CD4-positive, alpha-beta memory T cell (primary cell): ENCODE measurements at regions not wholly inside any gene's neighbourhood (a gene's known extent, or its start where the extent isn't known, plus 50 kb on each side); places are given as distances from the start of the nearest gene placed in this dataset.
A peak's percentile ranks its signal among the peaks of the same experiment; 100 is the strongest.

Experiments used
- CTCF ChIA-PET: fragments of 350-600 bp; sonication (Branson Sonifier 250); formaldehyde crosslinking; loops from one replicate; lab custom pipeline; 2021; ENCODE audit warnings: inconsistent platforms; ENCODE audit not compliant: partially characterized antibody; lab: Charles Lee
- POLR2A ChIA-PET: fragments of 350-600 bp; sonication (Branson Sonifier 250); formaldehyde crosslinking; loops from one replicate; lab custom pipeline; 2021; ENCODE audit not compliant: partially characterized antibody; lab: Charles Lee
- DNase-seq, 5 donors: peaks; one replicate each; pipeline versions ENCODE4 v3.0.0 to v3.0.0-alpha.2; 2020 to 2022; ENCODE audit warnings: mixed read lengths in 1 of 5
- H3K27ac ChIP-seq: one replicate; pipeline ENCODE4 v1.7.0; 2013; ENCODE audit warnings: low read depth, low read length
- H3K27me3 ChIP-seq: 2 replicates; pipeline ENCODE4 v1.7.0; 2013; ENCODE audit warnings: mild to moderate bottlenecking, low read length, moderate library complexity; ENCODE audit not compliant: insufficient read depth
- H3K36me3 ChIP-seq: 2 replicates; pipeline ENCODE4 v1.7.0; 2013; ENCODE audit warnings: mild to moderate bottlenecking, low read length, moderate library complexity; ENCODE audit not compliant: insufficient read depth
- H3K4me1 ChIP-seq: 2 replicates; pipeline ENCODE4 v1.7.0; 2013; ENCODE audit warnings: mild to moderate bottlenecking, low read length, moderate library complexity; ENCODE audit not compliant: insufficient read depth
- H3K4me3 ChIP-seq, 2 donors: one replicate each; pipeline ENCODE4 v1.7.0; 2013; ENCODE audit warnings: low read length in 2 of 2, mild to moderate bottlenecking in 1 of 2
- H3K9me3 ChIP-seq, 2 donors: one replicate each; pipeline ENCODE4 v1.7.0; 2013; ENCODE audit warnings: low read length in 2 of 2, control low read depth in 1 of 2; ENCODE audit not compliant: control insufficient read depth in 1 of 2
- H3K27ac Mint-ChIP-seq, 7 donors: one replicate each; pipeline ENCODE4 v1.8.0; 2020 to 2021; ENCODE audit warnings: mixed read lengths in 7 of 7, mild to moderate bottlenecking in 6 of 7, inconsistent platforms in 3 of 7, moderate library complexity in 3 of 7
- H3K27me3 Mint-ChIP-seq, 2 donors: one replicate each; pipeline ENCODE4 v1.8.0; 2020 to 2021; ENCODE audit warnings: mixed read lengths in 2 of 2
- H3K36me3 Mint-ChIP-seq, 2 donors: one replicate each; pipeline ENCODE4 v1.8.0; 2020 to 2021; ENCODE audit warnings: mixed read lengths in 2 of 2, inconsistent platforms in 1 of 2, mild to moderate bottlenecking in 1 of 2
- H3K4me1 Mint-ChIP-seq, 4 donors: one replicate each; pipeline ENCODE4 v1.8.0; 2020 to 2021; ENCODE audit warnings: mixed read lengths in 4 of 4, mild to moderate bottlenecking in 1 of 4
- H3K4me3 Mint-ChIP-seq, 8 donors: one replicate each; pipeline ENCODE4 v1.8.0; 2020 to 2021; ENCODE audit warnings: mixed read lengths in 8 of 8, mild to moderate bottlenecking in 7 of 8, moderate library complexity in 6 of 8, inconsistent platforms in 3 of 8
- H3K9me3 Mint-ChIP-seq, 8 donors: one replicate each; pipeline ENCODE4 v1.8.0; 2020 to 2021; ENCODE audit warnings: mixed read lengths in 8 of 8, mild to moderate bottlenecking in 5 of 8, inconsistent platforms in 3 of 8, moderate library complexity in 1 of 8
- intact Hi-C: fragments of 100-400 bp; cut with micrococcal nuclease; formaldehyde crosslinking; loops from one replicate; pipeline ENCODE4 v1.15.1; 2023

DNA sequence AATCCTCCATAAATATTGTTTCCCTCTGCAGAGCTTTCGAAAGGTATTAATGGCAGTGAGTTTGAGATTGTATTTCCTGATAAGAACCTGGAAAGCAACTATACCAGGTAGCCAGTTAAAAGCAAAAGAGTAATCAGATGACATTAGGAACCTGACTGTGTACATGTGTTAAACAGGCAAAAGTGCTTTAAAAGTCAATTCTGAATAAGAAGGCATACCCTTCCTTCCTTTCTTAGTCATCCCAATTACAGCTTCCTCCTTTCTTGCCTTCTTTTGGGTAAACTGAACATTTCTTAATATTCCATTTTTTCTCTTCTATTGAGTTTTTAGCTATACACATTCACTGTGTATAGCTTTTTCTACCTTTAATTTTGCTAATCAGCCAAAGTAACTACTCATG is 144.7 kb downstream of the ZNF281 start:
- no peak overlapping the region for H3K27ac ChIP-seq
- H3K4me1 Mint-ChIP-seq: peaks cover 0 to 4% (median 0%) of the 10 kb centered on the region in 4 donors
- no peak overlapping the region for H3K27ac Mint-ChIP-seq
- no peak overlapping the region for H3K4me3 Mint-ChIP-seq
- peaks cover 0 to 2% (median 0%) of the 10 kb centered on the region in 8 donors for H3K9me3 Mint-ChIP-seq
- no peaks in the 10 kb centered on the region for H3K36me3 Mint-ChIP-seq
- H3K9me3 ChIP-seq: no peaks in the 10 kb centered on the region
- no peaks in the 10 kb centered on the region for H3K4me1 ChIP-seq
- intact Hi-C loops: no loop called here
- CTCF ChIA-PET: interaction anchor here (0.8 to 1.4 kb wide), 3 partner anchors 10 to 126 kb away, joined by 3 to 4 read pairs (median 4); no protein-coding TSS in a partner anchor
- H3K27me3 Mint-ChIP-seq: peaks cover 0 to 6% of the 10 kb centered on the region in 2 donors
- H3K4me3 ChIP-seq: no peak overlapping the region
- H3K36me3 ChIP-seq: no peaks in the 10 kb centered on the region
- H3K27me3 ChIP-seq: no peaks in the 10 kb centered on the region
- no peak for DNase-seq
- POLR2A ChIA-PET: no interaction called here

DNA sequence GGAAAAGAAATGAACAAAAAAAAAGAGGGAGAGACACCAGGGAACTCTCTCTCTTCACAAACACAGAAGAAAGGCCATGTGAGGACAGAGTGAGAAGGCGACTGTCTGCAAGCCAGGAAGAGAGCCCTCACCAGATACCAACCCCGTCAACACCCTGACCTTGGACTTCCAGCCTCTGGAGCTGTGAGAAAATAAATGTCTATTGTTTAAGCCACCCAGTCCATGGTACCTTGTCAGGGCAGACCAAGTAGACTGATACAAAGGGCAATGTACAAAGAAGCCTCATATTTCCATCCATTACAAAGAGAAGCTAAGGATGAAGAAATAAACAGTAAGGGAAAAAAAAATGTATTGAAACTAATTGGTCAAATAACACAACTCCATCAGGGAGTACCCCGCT is 146.6 kb downstream of the ZNF281 start:
- no peak for DNase-seq
- POLR2A ChIA-PET: no interaction called here
- Mint-ChIP-seq H3K9me3 (peaks cover 0 to 2% (median 0%) of the 10 kb centered on the region in 8 donors), H3K27ac (no peak overlapping the region), H3K27me3 (peaks cover 0 to 11% of the 10 kb centered on the region in 2 donors), H3K36me3 (no peaks in the 10 kb centered on the region), H3K4me1 (peaks cover 0 to 4% (median 0%) of the 10 kb centered on the region in 4 donors), H3K4me3 (no peak overlapping the region)
- Histone ChIP-seq H3K36me3 (no peaks in the 10 kb centered on the region), H3K27ac (no peak overlapping the region), H3K4me3 (no peak overlapping the region), H3K4me1 (no peaks in the 10 kb centered on the region), H3K9me3 (no peaks in the 10 kb centered on the region), H3K27me3 (no peaks in the 10 kb centered on the region)
- CTCF ChIA-PET: interaction anchor here (0.6 kb wide), 1 partner anchor 273 kb away, joined by 3 read pairs; no protein-coding TSS in a partner anchor
- intact Hi-C loops: no loop called here

DNA sequence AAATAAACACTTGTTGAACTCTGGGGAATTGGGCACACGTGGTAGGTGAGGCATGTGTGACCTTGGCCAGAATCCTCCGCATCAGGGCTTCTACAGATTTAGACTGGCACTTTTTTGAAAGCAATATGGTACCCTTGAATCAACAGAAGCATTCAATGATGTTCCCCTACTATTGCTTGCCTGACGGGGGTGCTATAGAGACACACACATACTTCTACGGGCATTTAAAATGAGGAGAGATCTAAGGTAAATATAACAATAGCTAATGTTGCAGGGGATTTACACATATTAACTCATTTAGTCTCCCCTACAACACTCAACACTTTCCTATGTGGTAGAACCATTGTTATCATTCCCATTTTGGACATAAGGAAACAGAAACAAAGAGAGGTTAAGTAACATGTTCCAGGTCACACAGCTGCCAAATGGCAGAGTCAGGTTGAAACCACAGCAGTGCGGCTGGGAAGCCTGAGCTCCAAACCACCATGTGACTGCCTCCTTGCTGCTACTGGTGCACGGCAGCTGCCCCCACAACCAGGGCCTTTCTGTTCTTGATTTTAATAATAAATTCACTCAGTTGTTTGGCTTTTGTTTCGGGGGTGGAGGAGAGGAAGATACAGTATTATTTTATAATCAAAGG is 147.4 kb downstream of the ZNF281 start:
- H3K36me3 Mint-ChIP-seq: no peaks in the 10 kb centered on the region
- H3K9me3 Mint-ChIP-seq: peaks cover 0 to 2% (median 0%) of the 10 kb centered on the region in 8 donors
- POLR2A ChIA-PET: no interaction called here

DNA sequence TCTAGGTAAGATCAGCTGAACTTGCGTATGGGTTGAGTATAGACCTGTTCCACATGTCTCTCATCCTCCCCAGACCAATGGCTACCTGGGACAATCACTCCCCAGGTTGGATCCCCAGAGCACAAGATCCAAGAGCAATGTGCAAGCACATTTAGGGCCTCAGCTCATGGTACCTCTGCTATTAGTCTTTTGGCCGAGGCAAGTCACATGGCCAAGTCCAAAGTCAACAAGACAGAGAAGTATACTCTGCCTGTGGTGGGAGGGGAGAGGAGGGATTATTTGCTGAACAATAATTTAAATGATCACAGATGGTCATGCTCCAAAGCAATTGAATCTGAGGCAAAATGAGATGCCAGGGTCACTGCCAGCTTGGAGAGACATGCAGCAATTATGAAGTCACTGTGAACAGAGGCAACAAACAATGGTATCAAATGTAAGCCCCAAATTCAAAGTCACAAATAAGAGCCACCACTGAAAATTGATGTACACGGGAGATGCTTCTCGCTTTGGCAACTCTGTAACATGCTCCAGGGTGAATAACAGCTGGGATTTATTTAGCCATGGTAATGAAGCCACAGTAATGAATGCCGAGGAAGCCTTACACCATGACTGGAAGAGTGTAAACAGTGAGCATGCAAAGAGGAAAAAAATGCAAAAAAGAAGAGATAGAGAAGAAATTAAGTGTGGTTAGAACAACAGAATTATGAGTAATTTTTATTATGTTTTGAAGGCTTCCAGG is 149.1 kb downstream of the ZNF281 start:
- no peaks in the 10 kb centered on the region for H3K36me3 Mint-ChIP-seq
- no peak overlapping the region for H3K27ac Mint-ChIP-seq
- intact Hi-C loops: no loop called here
- H3K4me1 Mint-ChIP-seq: peaks cover 0 to 4% (median 0%) of the 10 kb centered on the region in 4 donors
- no peaks in the 10 kb centered on the region for H3K27me3 ChIP-seq
- ChIA-PET CTCF (no interaction called here), POLR2A (no interaction called here)
- H3K9me3 ChIP-seq: no peaks in the 10 kb centered on the region
- DNase-seq: no peak
- no peak overlapping the region for H3K4me3 ChIP-seq
- H3K4me3 Mint-ChIP-seq: no peak overlapping the region
- H3K27me3 Mint-ChIP-seq: peaks cover 0 to 12% of the 10 kb centered on the region in 2 donors
- H3K27ac ChIP-seq: no peak overlapping the region
- no peaks in the 10 kb centered on the region for H3K36me3 ChIP-seq
- peaks cover 0 to 2% (median 0%) of the 10 kb centered on the region in 8 donors for H3K9me3 Mint-ChIP-seq
- H3K4me1 ChIP-seq: no peaks in the 10 kb centered on the region

More for the DNA sequence above, 147.4 kb downstream of the ZNF281 start:
- no peaks in the 10 kb centered on the region for H3K9me3 ChIP-seq
- H3K4me1 ChIP-seq: no peaks in the 10 kb centered on the region
- Mint-ChIP-seq H3K4me1 (peaks cover 0 to 4% (median 0%) of the 10 kb centered on the region in 4 donors), H3K4me3 (no peak overlapping the region), H3K27me3 (peaks cover 0 to 11% of the 10 kb centered on the region in 2 donors), H3K27ac (no peak overlapping the region)
- H3K27ac ChIP-seq: no peak overlapping the region
- H3K36me3 ChIP-seq: no peaks in the 10 kb centered on the region
- intact Hi-C loops: no loop called here
- H3K27me3 ChIP-seq: no peaks in the 10 kb centered on the region
- DNase-seq: no peak
- CTCF ChIA-PET: no interaction called here
- no peak overlapping the region for H3K4me3 ChIP-seq

DNA sequence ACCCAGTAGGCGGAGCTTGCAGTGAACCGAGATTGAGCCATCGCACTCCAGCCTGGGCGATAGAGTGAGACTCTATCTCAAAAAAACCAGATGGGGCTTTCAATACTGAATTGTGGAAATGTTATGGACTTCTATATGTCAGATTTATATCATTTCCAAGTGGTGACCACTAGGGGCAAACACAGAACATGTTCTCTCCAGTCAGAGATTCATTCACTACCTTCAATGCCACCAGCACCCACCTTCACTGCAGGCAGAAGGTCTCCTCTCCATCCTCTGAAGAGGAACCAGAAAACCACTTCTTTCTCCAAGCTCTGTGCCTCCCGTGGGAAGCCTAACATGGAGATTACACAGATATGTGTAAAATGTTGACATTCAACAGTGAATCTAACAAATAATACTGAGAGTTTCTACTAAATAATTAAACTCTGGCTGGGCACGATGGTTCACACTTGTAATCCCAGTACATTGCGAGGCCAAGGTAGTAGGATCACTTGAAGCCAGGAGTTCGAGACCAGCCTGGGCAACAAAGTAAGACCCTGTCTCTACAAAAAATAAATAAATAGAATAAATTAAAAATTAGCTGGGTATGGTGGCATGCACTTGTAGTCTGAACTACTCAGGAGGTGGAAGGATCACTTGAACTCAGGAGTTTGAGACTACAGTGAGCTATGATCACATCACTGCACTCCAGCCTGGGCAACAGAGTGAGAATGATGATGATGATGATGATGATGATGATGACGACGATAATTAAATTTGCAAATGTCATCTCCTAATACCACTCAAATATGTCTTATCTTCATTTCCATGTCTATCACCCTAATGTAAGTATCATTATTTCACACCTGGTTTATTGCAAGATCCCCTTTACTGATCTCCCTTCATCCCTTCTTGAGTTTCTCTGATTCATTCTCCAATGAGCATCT is 151.1 kb downstream of the ZNF281 start:
- DNase-seq: peak in 2 of 5 donors; percentile 4 to 12
- Histone ChIP-seq H3K27ac (no peak overlapping the region), H3K4me1 (no peaks in the 10 kb centered on the region), H3K27me3 (no peaks in the 10 kb centered on the region), H3K9me3 (no peaks in the 10 kb centered on the region), H3K4me3 (no peak overlapping the region), H3K36me3 (no peaks in the 10 kb centered on the region)
- intact Hi-C loops: loop anchor here (1.0 to 10.0 kb wide), 3 partner anchors 49 to 230 kb away; no protein-coding TSS in a partner anchor
- Mint-ChIP-seq H3K27me3 (peaks cover 0 to 12% of the 10 kb centered on the region in 2 donors), H3K4me3 (no peak overlapping the region), H3K9me3 (peaks cover 0 to under 1% (median 0%) of the 10 kb centered on the region in 8 donors), H3K27ac (no peak overlapping the region), H3K4me1 (peaks cover 0 to 4% (median 0%) of the 10 kb centered on the region in 4 donors), H3K36me3 (no peaks in the 10 kb centered on the region)
- POLR2A ChIA-PET: no interaction called here
- CTCF ChIA-PET: interaction anchor here (0.9 kb wide), 1 partner anchor 74 kb away, joined by 3 read pairs; no protein-coding TSS in a partner anchor

DNA sequence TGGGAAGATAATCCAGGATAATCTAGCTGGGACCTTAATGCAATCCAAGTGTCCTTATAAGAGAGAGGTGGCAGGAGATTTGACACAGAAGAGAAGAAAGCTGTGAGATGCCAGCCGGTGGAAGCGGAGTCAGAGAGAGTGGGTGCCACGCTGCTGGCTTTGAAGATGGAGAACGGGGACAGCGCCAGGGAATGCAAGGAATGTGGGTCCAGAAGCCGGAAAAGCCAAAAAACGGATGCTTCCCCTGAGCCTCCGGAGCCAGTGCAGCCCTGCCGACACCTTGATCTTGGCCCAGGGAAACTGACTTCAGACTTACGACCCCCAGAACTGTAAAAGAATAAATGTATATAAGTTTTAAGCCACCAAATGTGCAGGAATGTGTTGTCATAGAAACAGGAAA is 152.6 kb downstream of the ZNF281 start:
- H3K27me3 Mint-ChIP-seq: peaks cover 0 to 10% of the 10 kb centered on the region in 2 donors
- peaks cover 0 to 2% (median under 1%) of the 10 kb centered on the region in 4 donors for H3K4me1 Mint-ChIP-seq
- H3K27ac Mint-ChIP-seq: no peak overlapping the region
- Histone ChIP-seq H3K4me1 (no peaks in the 10 kb centered on the region), H3K27me3 (no peaks in the 10 kb centered on the region), H3K4me3 (no peak overlapping the region), H3K36me3 (no peaks in the 10 kb centered on the region), H3K9me3 (no peaks in the 10 kb centered on the region), H3K27ac (no peak overlapping the region)
- intact Hi-C loops: loop anchor here (10.0 kb wide), 1 partner anchor 102 kb away; no protein-coding TSS in a partner anchor
- H3K9me3 Mint-ChIP-seq: no peaks in the 10 kb centered on the region
- no peak overlapping the region for H3K4me3 Mint-ChIP-seq
- ChIA-PET CTCF (no interaction called here), POLR2A (no interaction called here)
- H3K36me3 Mint-ChIP-seq: no peaks in the 10 kb centered on the region
- DNase-seq: no peak
